GM20000 (cell line): ENCODE measurements at regions not wholly inside any gene's neighbourhood (a gene's known extent, or its start where the extent isn't known, plus 50 kb on each side); places are given as distances from the start of the nearest gene placed in this dataset.

Source experiments
- DNase-seq: peaks from one replicate; pipeline ENCODE4 v3.0.0; 2012; ENCODE audit warnings: low spot score
- TF ChIP-seq, protein P1 (sequence below): IDR thresholded peaks from 2 replicates; pipeline ENCODE4 v1.5.1; 2012; ENCODE audit warnings: mild to moderate bottlenecking, control low read depth; ENCODE audit errors: extremely low read depth, missing control alignments

DNA sequence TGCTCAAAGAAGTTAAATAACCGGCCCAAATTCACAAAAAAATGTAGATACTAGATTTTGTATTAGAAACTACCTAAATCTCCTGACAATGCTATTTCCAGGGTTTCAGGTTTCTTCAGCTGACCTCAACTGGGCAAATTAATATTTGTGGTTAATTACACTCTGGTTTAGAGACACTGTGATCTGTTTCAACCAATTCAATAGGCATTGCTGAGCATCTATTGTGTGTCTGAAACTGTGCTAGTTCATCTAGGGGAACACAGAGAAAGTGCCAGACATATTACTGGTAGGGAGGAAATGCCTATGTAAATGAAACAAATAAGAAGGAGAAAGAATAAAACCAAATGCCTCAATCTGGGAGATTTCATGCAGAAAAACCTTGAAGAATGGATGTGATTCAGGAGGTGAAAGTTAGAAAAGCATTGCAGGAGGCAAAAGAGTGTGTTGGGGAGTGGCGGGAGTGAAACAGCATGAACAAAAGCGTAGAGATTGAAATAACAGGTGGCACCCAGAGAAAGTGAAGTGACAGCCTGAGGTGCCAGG is 51.3 kb upstream of the IVNS1ABP start:
- no peak for DNase-seq
- TF ChIP-seq, protein P1, sequence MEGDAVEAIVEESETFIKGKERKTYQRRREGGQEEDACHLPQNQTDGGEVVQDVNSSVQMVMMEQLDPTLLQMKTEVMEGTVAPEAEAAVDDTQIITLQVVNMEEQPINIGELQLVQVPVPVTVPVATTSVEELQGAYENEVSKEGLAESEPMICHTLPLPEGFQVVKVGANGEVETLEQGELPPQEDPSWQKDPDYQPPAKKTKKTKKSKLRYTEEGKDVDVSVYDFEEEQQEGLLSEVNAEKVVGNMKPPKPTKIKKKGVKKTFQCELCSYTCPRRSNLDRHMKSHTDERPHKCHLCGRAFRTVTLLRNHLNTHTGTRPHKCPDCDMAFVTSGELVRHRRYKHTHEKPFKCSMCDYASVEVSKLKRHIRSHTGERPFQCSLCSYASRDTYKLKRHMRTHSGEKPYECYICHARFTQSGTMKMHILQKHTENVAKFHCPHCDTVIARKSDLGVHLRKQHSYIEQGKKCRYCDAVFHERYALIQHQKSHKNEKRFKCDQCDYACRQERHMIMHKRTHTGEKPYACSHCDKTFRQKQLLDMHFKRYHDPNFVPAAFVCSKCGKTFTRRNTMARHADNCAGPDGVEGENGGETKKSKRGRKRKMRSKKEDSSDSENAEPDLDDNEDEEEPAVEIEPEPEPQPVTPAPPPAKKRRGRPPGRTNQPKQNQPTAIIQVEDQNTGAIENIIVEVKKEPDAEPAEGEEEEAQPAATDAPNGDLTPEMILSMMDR = no peak

DNA sequence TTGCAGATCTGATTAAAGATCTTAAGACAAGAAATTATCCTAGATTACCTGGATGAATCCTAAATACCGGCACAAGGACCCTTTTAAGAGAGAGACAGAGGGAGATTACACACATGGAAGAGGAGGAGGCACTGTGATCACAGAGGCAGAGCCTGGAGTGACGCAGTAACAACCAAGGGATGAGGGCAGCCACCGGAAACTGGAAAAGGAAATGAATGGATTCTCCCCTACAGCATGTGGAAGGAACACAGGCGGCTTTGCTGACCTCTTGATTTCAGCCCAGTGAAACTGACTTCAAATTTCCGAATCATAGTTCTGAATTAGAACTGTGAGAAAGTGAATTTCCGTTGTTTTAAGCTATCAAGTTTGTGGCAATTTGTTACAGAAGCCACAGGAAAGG is 50.2 kb upstream of the IVNS1ABP start:
- TF ChIP-seq, protein P1 = no peak
- DNase-seq = no peak
